ENCODE measurements at regions not wholly inside any gene's neighbourhood (a gene's known extent, or its start where the extent isn't known, plus 50 kb on each side); places are given as distances from the start of the nearest gene placed in this dataset.

DNA sequence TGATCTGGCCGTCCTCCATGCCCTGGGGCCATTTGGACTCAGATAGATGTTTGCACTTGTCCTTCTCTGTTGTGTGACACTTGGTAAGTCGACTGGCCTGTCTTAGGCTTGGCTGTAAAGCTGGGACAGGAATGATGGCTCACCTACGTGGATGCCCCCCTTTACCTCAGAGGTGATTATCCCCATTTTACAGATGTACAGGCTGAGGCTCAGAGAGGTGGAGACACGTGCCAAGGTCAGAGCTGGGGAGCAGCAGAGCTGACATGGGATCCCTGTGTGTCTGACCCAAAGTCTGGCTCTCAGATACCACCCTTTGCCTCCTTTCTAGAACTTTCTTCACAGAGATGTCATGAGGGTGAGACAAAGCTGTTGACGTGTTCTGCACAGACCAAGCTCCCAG is 71.3 kb upstream of the CIBAR2 start:
- Mint-ChIP-seq H3K36me3 (ENCODE audit: low read depth, unreplicated experiment) (peaks cover 30% of the 10 kb centered on the region), H3K4me3 (ENCODE audit: unreplicated experiment) (no peak overlapping the region), H3K9me3 (ENCODE audit: unreplicated experiment) (peaks cover 16% of the 10 kb centered on the region), H3K4me1 (ENCODE audit: low read depth, unreplicated experiment) (peaks cover 3% of the 10 kb centered on the region), H3K27ac (ENCODE audit: unreplicated experiment) (no peak overlapping the region), H3K27me3 (ENCODE audit: low read depth, unreplicated experiment) (peaks cover 7% of the 10 kb centered on the region)
- FAIRE-seq (no peak), DNase-seq (ENCODE audit: low read depth) (no peak)
- no peak overlapping the region for H3K4me3 ChIP-seq (ENCODE audit: insufficient read depth, low read depth, low read length)
- peaks cover 10% of the 10 kb centered on the region for H3K9me3 ChIP-seq (ENCODE audit: insufficient read depth, low read depth, low read length)
- peaks cover 71% of the 10 kb centered on the region for H4K20me1 ChIP-seq (ENCODE audit: insufficient read depth, low read length)
- no peak overlapping the region for H3K27ac ChIP-seq (ENCODE audit: low read depth, low read length)
- peaks cover 7% of the 10 kb centered on the region for H3K36me3 ChIP-seq (ENCODE audit: insufficient read depth, low read length)
- H2AFZ ChIP-seq (ENCODE audit: low read depth, low read length) = no peak overlapping the region
- no peaks in the 10 kb centered on the region for H3K27me3 ChIP-seq (ENCODE audit: insufficient read depth, low read length)
- TF ChIP-seq EZH2 (IDR thresholded peaks at IDR 0.05; ENCODE audit: insufficient read depth, low read length) = no peak
- TF ChIP-seq, protein P1, sequence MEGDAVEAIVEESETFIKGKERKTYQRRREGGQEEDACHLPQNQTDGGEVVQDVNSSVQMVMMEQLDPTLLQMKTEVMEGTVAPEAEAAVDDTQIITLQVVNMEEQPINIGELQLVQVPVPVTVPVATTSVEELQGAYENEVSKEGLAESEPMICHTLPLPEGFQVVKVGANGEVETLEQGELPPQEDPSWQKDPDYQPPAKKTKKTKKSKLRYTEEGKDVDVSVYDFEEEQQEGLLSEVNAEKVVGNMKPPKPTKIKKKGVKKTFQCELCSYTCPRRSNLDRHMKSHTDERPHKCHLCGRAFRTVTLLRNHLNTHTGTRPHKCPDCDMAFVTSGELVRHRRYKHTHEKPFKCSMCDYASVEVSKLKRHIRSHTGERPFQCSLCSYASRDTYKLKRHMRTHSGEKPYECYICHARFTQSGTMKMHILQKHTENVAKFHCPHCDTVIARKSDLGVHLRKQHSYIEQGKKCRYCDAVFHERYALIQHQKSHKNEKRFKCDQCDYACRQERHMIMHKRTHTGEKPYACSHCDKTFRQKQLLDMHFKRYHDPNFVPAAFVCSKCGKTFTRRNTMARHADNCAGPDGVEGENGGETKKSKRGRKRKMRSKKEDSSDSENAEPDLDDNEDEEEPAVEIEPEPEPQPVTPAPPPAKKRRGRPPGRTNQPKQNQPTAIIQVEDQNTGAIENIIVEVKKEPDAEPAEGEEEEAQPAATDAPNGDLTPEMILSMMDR (IDR thresholded peaks at IDR 0.05; ENCODE audit: insufficient read depth, low read depth, low read length) = no peak
- H3K4me2 ChIP-seq (ENCODE audit: low read length) = no peak overlapping the region
- H3K4me1 ChIP-seq (ENCODE audit: insufficient read depth, low read length) = peaks cover 4% of the 10 kb centered on the region
- no peak overlapping the region for H3K9ac ChIP-seq (ENCODE audit: low read length)
- peaks cover 71% of the 10 kb centered on the region for H3K79me2 ChIP-seq (ENCODE audit: insufficient read depth, low read length)

DNA sequence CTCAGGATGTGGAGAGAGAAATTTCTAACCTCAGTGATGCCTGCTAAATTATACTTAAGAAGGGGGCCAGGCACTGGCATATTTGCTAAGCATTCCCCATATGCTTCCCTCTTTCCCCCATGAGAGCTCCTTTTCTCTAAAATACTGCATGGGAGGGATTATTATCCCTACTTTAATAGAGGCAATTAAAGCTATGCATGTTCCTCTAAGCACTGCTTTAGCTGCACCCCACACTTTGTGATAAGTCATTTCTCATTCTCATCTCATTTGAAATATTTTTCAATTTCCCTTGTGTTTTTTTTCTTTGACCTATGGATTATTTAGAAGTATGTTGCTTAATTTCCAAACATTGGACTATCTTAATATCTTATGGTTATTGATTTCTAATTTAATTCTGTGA is 72.1 kb upstream of the CIBAR2 start:
- Histone ChIP-seq H3K36me3 (ENCODE audit: insufficient read depth, low read length) (peaks cover 7% of the 10 kb centered on the region), H2AFZ (ENCODE audit: low read depth, low read length) (no peak overlapping the region), H3K4me2 (ENCODE audit: low read length) (no peak overlapping the region), H3K9me3 (ENCODE audit: insufficient read depth, low read depth, low read length) (peaks cover 10% of the 10 kb centered on the region), H3K27ac (ENCODE audit: low read depth, low read length) (no peak overlapping the region), H3K27me3 (ENCODE audit: insufficient read depth, low read length) (no peaks in the 10 kb centered on the region), H3K4me1 (ENCODE audit: insufficient read depth, low read length) (peaks cover 4% of the 10 kb centered on the region), H3K9ac (ENCODE audit: low read length) (no peak overlapping the region), H3K79me2 (ENCODE audit: insufficient read depth, low read length) (peaks cover 65% of the 10 kb centered on the region), H3K4me3 (ENCODE audit: insufficient read depth, low read depth, low read length) (no peak overlapping the region), H4K20me1 (ENCODE audit: insufficient read depth, low read length) (peaks cover 66% of the 10 kb centered on the region)
- no peak for TF ChIP-seq EZH2 (IDR thresholded peaks at IDR 0.05; ENCODE audit: insufficient read depth, low read length)
- TF ChIP-seq, protein P1 (IDR thresholded peaks at IDR 0.05; ENCODE audit: insufficient read depth, low read depth, low read length) = no peak
- H3K4me3 Mint-ChIP-seq (ENCODE audit: unreplicated experiment) = no peak overlapping the region
- no peak for DNase-seq (ENCODE audit: low read depth)
- peaks cover 2% of the 10 kb centered on the region for H3K27me3 Mint-ChIP-seq (ENCODE audit: low read depth, unreplicated experiment)
- FAIRE-seq = no peak
- H3K27ac Mint-ChIP-seq (ENCODE audit: unreplicated experiment) = no peak overlapping the region
- peaks cover 30% of the 10 kb centered on the region for H3K36me3 Mint-ChIP-seq (ENCODE audit: low read depth, unreplicated experiment)
- H3K9me3 Mint-ChIP-seq (ENCODE audit: unreplicated experiment) = peaks cover 16% of the 10 kb centered on the region
- peaks cover 7% of the 10 kb centered on the region for H3K4me1 Mint-ChIP-seq (ENCODE audit: low read depth, unreplicated experiment)

DNA sequence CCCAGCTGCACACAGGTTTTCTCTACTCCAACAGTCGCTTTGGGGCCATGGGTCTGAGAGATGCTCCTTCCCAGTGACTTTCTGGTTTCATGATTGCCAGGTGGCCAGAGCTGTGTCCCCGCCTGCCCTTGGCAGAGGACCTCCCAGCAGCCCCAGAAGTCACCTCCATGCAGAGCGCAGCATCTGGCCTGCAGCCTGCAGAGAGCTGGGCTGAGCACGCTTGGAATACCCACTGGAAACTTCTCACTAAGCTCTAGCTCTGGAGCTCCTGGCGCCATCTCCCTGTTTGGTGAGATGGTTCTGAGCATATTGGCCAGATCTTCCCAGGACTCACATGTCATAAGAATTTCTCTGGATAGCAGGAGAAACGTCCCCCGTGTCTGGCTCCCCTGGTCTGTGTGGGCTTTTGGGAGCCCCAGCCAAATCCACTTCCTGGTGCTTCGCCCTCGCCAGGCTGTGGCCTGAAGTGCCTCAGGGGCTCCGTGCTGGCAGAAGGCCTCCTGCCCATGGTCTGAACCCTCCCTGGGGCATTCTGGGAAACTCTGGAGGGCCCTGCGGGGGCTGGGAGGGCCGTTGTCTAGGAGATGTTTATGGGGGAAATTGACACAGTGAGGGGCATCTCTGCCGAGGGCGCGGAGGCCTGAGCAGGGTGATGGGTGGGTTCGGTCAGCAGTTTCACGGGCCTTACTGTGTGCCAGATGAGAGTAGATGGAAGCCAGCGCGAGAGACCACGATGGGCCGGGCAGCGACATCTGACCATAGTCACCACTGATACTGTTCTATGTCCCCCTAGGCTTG is 73.2 kb upstream of the CIBAR2 start:
- Histone ChIP-seq H3K4me1 (ENCODE audit: insufficient read depth, low read length) (peaks cover 4% of the 10 kb centered on the region), H3K27me3 (ENCODE audit: insufficient read depth, low read length) (no peaks in the 10 kb centered on the region), H3K4me3 (ENCODE audit: insufficient read depth, low read depth, low read length) (no peak overlapping the region), H3K9ac (ENCODE audit: low read length) (no peak overlapping the region), H2AFZ (ENCODE audit: low read depth, low read length) (no peak overlapping the region), H3K36me3 (ENCODE audit: insufficient read depth, low read length) (peaks cover 7% of the 10 kb centered on the region), H3K79me2 (ENCODE audit: insufficient read depth, low read length) (peaks cover 56% of the 10 kb centered on the region), H4K20me1 (ENCODE audit: insufficient read depth, low read length) (peaks cover 60% of the 10 kb centered on the region), H3K27ac (ENCODE audit: low read depth, low read length) (no peak overlapping the region), H3K4me2 (ENCODE audit: low read length) (no peak overlapping the region), H3K9me3 (ENCODE audit: insufficient read depth, low read depth, low read length) (peaks cover 10% of the 10 kb centered on the region)
- DNase-seq (ENCODE audit: low read depth) (no peak), FAIRE-seq (no peak)
- Mint-ChIP-seq H3K9me3 (ENCODE audit: unreplicated experiment) (peaks cover 20% of the 10 kb centered on the region), H3K36me3 (ENCODE audit: low read depth, unreplicated experiment) (peaks cover 33% of the 10 kb centered on the region), H3K4me3 (ENCODE audit: unreplicated experiment) (no peak overlapping the region), H3K27ac (ENCODE audit: unreplicated experiment) (no peak overlapping the region), H3K4me1 (ENCODE audit: low read depth, unreplicated experiment) (peaks cover 7% of the 10 kb centered on the region), H3K27me3 (ENCODE audit: low read depth, unreplicated experiment) (no peaks in the 10 kb centered on the region)
- TF ChIP-seq EZH2 (IDR thresholded peaks at IDR 0.05; ENCODE audit: insufficient read depth, low read length) = no peak
- TF ChIP-seq, protein P1 (IDR thresholded peaks at IDR 0.05; ENCODE audit: insufficient read depth, low read depth, low read length) = no peak
